ENCODE measurements at regions not wholly inside any gene's neighbourhood (a gene's known extent, or its start where the extent isn't known, plus 50 kb on each side); places are given as distances from the start of the nearest gene placed in this dataset.
A peak's percentile ranks its signal among the peaks of the same experiment; 100 is the strongest.
"Not testable (repeated sequence)": the region's sequence is repeated elsewhere in the genome, so short reads cannot be mapped to it uniquely, and the experiment has no call there.

GRCh38 chr5:124104821-124105220 lies 592.8 kb downstream of the CSNK1G3 start:
- WGBS, 10 experiments = 13 to 100% (median 83%) methylated on average over 1 of the region's 1 CpG; no CpG with 5 or more reads in 7 of the 10 experiments

GRCh38 chr5:124104344-124104743 lies 592.4 kb downstream of the CSNK1G3 start:
- 32 to 100% (median 72%) methylated on average over 1 to 3 of the region's 3 CpGs for WGBS, 10 experiments
- in situ Hi-C loops (cut with MboI; ENCODE audit: low pct_unique_long_range_greater_than_20kb in 2 of 9, low sequenced_read_pairs in 9 of 9, unreplicated experiment in 9 of 9) = no loop called here

More at GRCh38 chr5:124104821-124105220, 592.8 kb downstream of the CSNK1G3 start:
- Histone ChIP-seq H3K27ac (no peak overlapping the region), H3K4me3 (no peak overlapping the region), H3K4me1 (replicated peaks in 1 of 2) (peaks cover 0 to 4% of the 10 kb centered on the region in 2 donors)
- in situ Hi-C loops (cut with MboI; ENCODE audit: low pct_unique_long_range_greater_than_20kb in 2 of 9, low sequenced_read_pairs in 9 of 9, unreplicated experiment in 9 of 9) = no loop called here
- ATAC-seq (replicated peaks in 6 of 8) = no peak

GRCh38 chr5:124103671-124104070 lies 591.7 kb downstream of the CSNK1G3 start:
- Histone ChIP-seq H3K4me1 (replicated peaks in 1 of 2) (peaks cover 0 to 4% of the 10 kb centered on the region in 2 donors), H3K27ac (no peak overlapping the region), H3K4me3 (no peak overlapping the region)
- WGBS, 10 experiments = 0 to 50% (median 8%) methylated on average over 1 of the region's 1 CpG; no CpG with 5 or more reads in 3 of the 10 experiments
- in situ Hi-C loops (cut with MboI; ENCODE audit: low pct_unique_long_range_greater_than_20kb in 2 of 9, low sequenced_read_pairs in 9 of 9, unreplicated experiment in 9 of 9) = no loop called here
- ATAC-seq (replicated peaks in 6 of 8) = peak in 4 of 8 experiments; percentile 27 to 78 (median 41)

More at GRCh38 chr5:124104344-124104743, 592.4 kb downstream of the CSNK1G3 start:
- Histone ChIP-seq H3K4me3 (no peak overlapping the region), H3K27ac (no peak overlapping the region), H3K4me1 (replicated peaks in 1 of 2) (peaks cover 0 to 4% of the 10 kb centered on the region in 2 donors)
- ATAC-seq (replicated peaks in 6 of 8) = no peak

- H3K4me1 ChIP-seq (replicated peaks in 1 of 2); in situ Hi-C loops (cut with MboI; ENCODE audit: low pct_unique_long_range_greater_than_20kb in 2 of 9, low sequenced_read_pairs in 9 of 9, unreplicated experiment in 9 of 9); H3K27ac ChIP-seq; ATAC-seq (replicated peaks in 6 of 8); H3K4me3 ChIP-seq: not testable (repeated sequence)
- 47 to 100% (median 95%) methylated on average over 2 to 3 of the region's 5 CpGs; no CpG with 5 or more reads in 4 of the 10 experiments for WGBS, 10 experiments
Observed at GRCh38 chr5:124103056-124103455, 591.1 kb downstream of the CSNK1G3 start.

- ATAC-seq (replicated peaks in 6 of 8) = peak in 2 of 8 experiments; percentile 33 to 70
- H3K27ac ChIP-seq = no peak overlapping the region
- 24 to 100% (median 90%) methylated on average over 1 to 3 of the region's 3 CpGs; no CpG with 5 or more reads in 1 of the 10 experiments for WGBS, 10 experiments
- peaks cover 0 to 4% of the 10 kb centered on the region in 2 donors for H3K4me1 ChIP-seq (replicated peaks in 1 of 2)
- H3K4me3 ChIP-seq = no peak overlapping the region
- in situ Hi-C loops (cut with MboI; ENCODE audit: low pct_unique_long_range_greater_than_20kb in 2 of 9, low sequenced_read_pairs in 9 of 9, unreplicated experiment in 9 of 9) = no loop called here
Observed at GRCh38 chr5:124102486-124102885, 590.5 kb downstream of the CSNK1G3 start.

- ATAC-seq (replicated peaks in 6 of 8) = no peak
- 33 to 100% (median 79%) methylated on average over 1 of the region's 1 CpG; no CpG with 5 or more reads in 4 of the 10 experiments for WGBS, 10 experiments
- Histone ChIP-seq H3K4me1 (replicated peaks in 1 of 2) (peaks cover 11 to 23% of the 10 kb centered on the region in 2 donors), H3K4me3 (no peak overlapping the region), H3K27ac (no peak overlapping the region)
- in situ Hi-C loops (cut with MboI; ENCODE audit: low pct_unique_long_range_greater_than_20kb in 2 of 9, low sequenced_read_pairs in 9 of 9, unreplicated experiment in 9 of 9) = no loop called here
Observed at GRCh38 chr5:124093658-124094057, 581.7 kb downstream of the CSNK1G3 start.

GRCh38 chr5:124090115-124090514 lies 578.1 kb downstream of the CSNK1G3 start:
- peaks cover 27 to 41% of the 10 kb centered on the region in 2 donors for H3K4me1 ChIP-seq (replicated peaks in 1 of 2)
- ATAC-seq (replicated peaks in 6 of 8) = peak in 2 of 8 experiments; percentile 7 to 20
- in situ Hi-C loops (cut with MboI; ENCODE audit: low pct_unique_long_range_greater_than_20kb in 2 of 9, low sequenced_read_pairs in 9 of 9, unreplicated experiment in 9 of 9) = no loop called here
- 20 to 100% (median 80%) methylated on average over 1 to 3 of the region's 3 CpGs; no CpG with 5 or more reads in 1 of the 10 experiments for WGBS, 10 experiments
- H3K27ac ChIP-seq = peak overlapping the region in 1 of 2 donors; percentile 44
- no peak overlapping the region for H3K4me3 ChIP-seq

- in situ Hi-C loops (cut with MboI; ENCODE audit: low pct_unique_long_range_greater_than_20kb in 2 of 9, low sequenced_read_pairs in 9 of 9, unreplicated experiment in 9 of 9) = no loop called here
- 0 to 54% (median 18%) methylated on average over 1 to 2 of the region's 2 CpGs; no CpG with 5 or more reads in 2 of the 10 experiments for WGBS, 10 experiments
- ATAC-seq (replicated peaks in 6 of 8) = peak in 5 of 8 experiments; percentile 44 to 69 (median 52)
- Histone ChIP-seq H3K27ac (peak overlapping the region in 1 of 2 donors; percentile 44), H3K4me1 (replicated peaks in 1 of 2) (peaks cover 27 to 41% of the 10 kb centered on the region in 2 donors), H3K4me3 (no peak overlapping the region)
Observed at GRCh38 chr5:124089578-124089977, 577.6 kb downstream of the CSNK1G3 start.

GRCh38 chr5:124088289-124089032 lies 576.5 kb downstream of the CSNK1G3 start:
- in situ Hi-C loops (cut with MboI; ENCODE audit: low pct_unique_long_range_greater_than_20kb in 2 of 9, low sequenced_read_pairs in 9 of 9, unreplicated experiment in 9 of 9) = no loop called here
- WGBS, 10 experiments = 5 to 100% (median 12%) methylated on average over 1 to 5 of the region's 5 CpGs; no CpG with 5 or more reads in 1 of the 10 experiments
- ATAC-seq (replicated peaks in 6 of 8) = peak in 5 of 8 experiments; percentile 66 to 82 (median 80)
- Histone ChIP-seq H3K4me1 (replicated peaks in 1 of 2) (peaks cover 27 to 41% of the 10 kb centered on the region in 2 donors), H3K27ac (peak overlapping the region in 1 of 2 donors; percentile 28), H3K4me3 (peak overlapping the region in 1 of 5 donors; percentile 9)

GRCh38 chr5:124087752-124088151 lies 575.8 kb downstream of the CSNK1G3 start:
- no peak overlapping the region for H3K27ac ChIP-seq
- H3K4me1 ChIP-seq (replicated peaks in 1 of 2) = peaks cover 27 to 42% of the 10 kb centered on the region in 2 donors
- in situ Hi-C loops (cut with MboI; ENCODE audit: low pct_unique_long_range_greater_than_20kb in 2 of 9, low sequenced_read_pairs in 9 of 9, unreplicated experiment in 9 of 9) = no loop called here
- no peak overlapping the region for H3K4me3 ChIP-seq
- ATAC-seq (replicated peaks in 6 of 8) = no peak
- WGBS, 10 experiments = 0 to 96% (median 17%) methylated on average over 1 to 2 of the region's 2 CpGs; no CpG with 5 or more reads in 1 of the 10 experiments

GRCh38 chr5:124080256-124080655 lies 568.3 kb downstream of the CSNK1G3 start:
- in situ Hi-C loops (cut with MboI; ENCODE audit: low pct_unique_long_range_greater_than_20kb in 2 of 9, low sequenced_read_pairs in 9 of 9, unreplicated experiment in 9 of 9) = no loop called here
- no peak overlapping the region for H3K4me3 ChIP-seq
- no peak overlapping the region for H3K27ac ChIP-seq
- peaks cover 2 to 6% of the 10 kb centered on the region in 2 donors for H3K4me1 ChIP-seq (replicated peaks in 1 of 2)
- peak in 2 of 8 experiments; percentile 16 to 85 for ATAC-seq (replicated peaks in 6 of 8)

- Histone ChIP-seq H3K4me1 (replicated peaks in 1 of 2) (peaks cover 2 to 7% of the 10 kb centered on the region in 2 donors), H3K4me3 (no peak overlapping the region), H3K27ac (no peak overlapping the region)
- in situ Hi-C loops (cut with MboI; ENCODE audit: low pct_unique_long_range_greater_than_20kb in 2 of 9, low sequenced_read_pairs in 9 of 9, unreplicated experiment in 9 of 9) = no loop called here
- ATAC-seq (replicated peaks in 6 of 8) = no peak
Observed at GRCh38 chr5:124079062-124079461, 567.1 kb downstream of the CSNK1G3 start.

GRCh38 chr5:124074500-124074899 lies 562.5 kb downstream of the CSNK1G3 start:
- peaks cover 0 to 9% of the 10 kb centered on the region in 2 donors for H3K4me1 ChIP-seq (replicated peaks in 1 of 2)
- no peak overlapping the region for H3K4me3 ChIP-seq
- no peak overlapping the region for H3K27ac ChIP-seq
- in situ Hi-C loops (cut with MboI; ENCODE audit: low pct_unique_long_range_greater_than_20kb in 2 of 9, low sequenced_read_pairs in 9 of 9, unreplicated experiment in 9 of 9) = no loop called here
- no peak for ATAC-seq (replicated peaks in 6 of 8)

Measured in motor neuron (in vitro differentiated cells).